MG63 (cell line): ENCODE measurements at regions not wholly inside any gene's neighbourhood (a gene's known extent, or its start where the extent isn't known, plus 50 kb on each side); places are given as distances from the start of the nearest gene placed in this dataset.
"Not testable (repeated sequence)": the region's sequence is repeated elsewhere in the genome, so short reads cannot be mapped to it uniquely, and the experiment has no call there.

Experiments used
- DNase-seq: peaks from one replicate; pipeline ENCODE4 v3.0.0-alpha.2; 2020
- H3K27me3 ChIP-seq: fragments of 250-450 bp; sonication (Bioruptor Pico); 2 replicates; pipeline ENCODE4 v1.5.1; 2020; ENCODE audit warnings: mild to moderate bottlenecking, moderate library complexity
- H3K36me3 ChIP-seq: fragments of 250-450 bp; sonication (Bioruptor Pico); 2 replicates; pipeline ENCODE4 v1.5.1; 2020; ENCODE audit warnings: mild to moderate bottlenecking, moderate library complexity
- H3K4me3 ChIP-seq: fragments of 250-450 bp; sonication (Bioruptor Pico); 2 replicates; pipeline ENCODE4 v1.5.1; 2020; ENCODE audit warnings: mild to moderate bottlenecking, moderate library complexity
- H3K9me3 ChIP-seq: fragments of 250-450 bp; sonication (Bioruptor Pico); 2 replicates; pipeline ENCODE4 v1.5.1; 2020; ENCODE audit warnings: mild to moderate bottlenecking, moderate library complexity

DNA sequence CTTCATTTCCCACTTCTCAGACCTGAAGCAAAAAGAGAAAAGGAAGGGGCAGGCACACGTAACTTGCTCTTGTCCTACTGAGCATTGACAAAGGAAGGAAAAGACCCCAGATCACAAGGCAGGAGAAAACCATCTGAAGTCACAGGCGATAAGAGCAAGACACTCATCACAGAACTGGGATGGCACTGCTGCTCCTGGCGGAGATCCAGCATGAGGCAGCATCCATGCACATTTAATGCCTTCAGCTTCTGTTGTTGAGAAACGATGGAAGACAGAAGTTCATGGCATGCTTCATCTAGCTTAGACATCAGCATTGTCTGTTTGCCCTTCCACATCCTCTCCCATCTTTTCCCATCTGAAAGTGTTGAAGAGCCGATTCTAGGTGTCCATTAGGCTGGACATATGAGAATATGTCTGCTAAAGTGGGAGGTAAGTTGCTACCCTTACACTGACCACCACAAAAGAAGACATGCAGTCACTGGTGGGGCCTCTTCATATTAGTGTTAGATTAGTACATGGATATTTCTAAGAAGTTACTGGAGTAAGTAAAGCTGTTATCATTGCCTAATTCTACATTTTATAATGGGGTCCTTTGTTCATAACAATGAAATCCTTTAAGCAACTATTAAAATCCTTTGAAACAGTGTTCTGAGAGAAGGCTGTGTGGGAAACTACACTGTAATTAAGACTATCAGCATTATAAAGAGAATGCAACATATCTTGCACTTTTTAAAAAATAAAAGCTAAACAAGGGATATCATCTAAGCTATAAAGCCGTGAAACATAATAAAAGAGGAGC lies 618.5 kb downstream of the C6orf118 start:
- no peaks in the 10 kb centered on the region for H3K36me3 ChIP-seq
- H3K27me3 ChIP-seq, result no peaks in the 10 kb centered on the region
- no peak for DNase-seq
- H3K4me3 ChIP-seq, result no peak overlapping the region
- H3K9me3 ChIP-seq, result no peaks in the 10 kb centered on the region

DNA sequence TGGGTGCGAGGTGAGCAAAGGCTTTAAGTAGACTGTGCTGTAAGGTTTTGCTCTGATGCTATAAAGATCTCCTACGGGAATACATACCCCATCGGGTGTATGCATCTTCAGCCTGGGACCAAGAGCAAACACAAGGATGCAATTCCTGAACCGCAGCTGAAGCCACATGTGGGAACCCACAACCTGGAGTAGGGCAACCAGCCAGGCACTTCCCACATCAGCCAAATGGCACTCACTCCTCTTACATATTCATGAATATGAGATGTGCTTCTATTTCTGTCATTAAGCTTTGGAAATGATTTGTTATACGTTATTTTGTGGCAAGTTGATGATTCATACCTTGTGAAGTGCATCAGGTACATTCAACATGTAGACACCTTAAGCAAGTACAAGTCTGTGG lies 619.2 kb downstream of the C6orf118 start:
- H3K27me3 ChIP-seq, result no peaks in the 10 kb centered on the region
- DNase-seq, result no peak
- H3K4me3 ChIP-seq, result no peak overlapping the region
- no peaks in the 10 kb centered on the region for H3K36me3 ChIP-seq
- H3K9me3 ChIP-seq, result no peaks in the 10 kb centered on the region

DNA sequence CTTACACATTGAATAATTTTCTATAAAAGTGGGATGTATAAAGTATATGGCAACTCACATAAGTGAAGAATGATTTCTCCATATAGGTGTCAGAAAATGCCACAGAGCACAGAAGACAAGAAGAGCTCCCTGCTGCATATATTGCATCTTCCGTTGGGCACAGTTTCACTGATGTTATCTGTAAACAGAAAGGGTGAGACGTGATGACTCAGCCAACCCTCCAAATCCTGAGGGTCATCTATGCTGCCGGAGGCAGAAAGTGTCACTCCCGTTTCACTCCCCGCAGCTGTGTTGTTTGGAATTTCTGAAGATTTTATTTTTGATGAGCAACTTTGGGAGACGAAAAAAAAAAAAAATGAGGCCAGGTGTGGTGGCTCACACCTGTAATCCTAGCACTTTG lies 644.1 kb downstream of the C6orf118 start:
- Histone ChIP-seq H3K27me3 (no peaks in the 10 kb centered on the region), H3K4me3 (no peak overlapping the region), H3K9me3 (no peaks in the 10 kb centered on the region), H3K36me3 (no peaks in the 10 kb centered on the region)
- no peak for DNase-seq

DNA sequence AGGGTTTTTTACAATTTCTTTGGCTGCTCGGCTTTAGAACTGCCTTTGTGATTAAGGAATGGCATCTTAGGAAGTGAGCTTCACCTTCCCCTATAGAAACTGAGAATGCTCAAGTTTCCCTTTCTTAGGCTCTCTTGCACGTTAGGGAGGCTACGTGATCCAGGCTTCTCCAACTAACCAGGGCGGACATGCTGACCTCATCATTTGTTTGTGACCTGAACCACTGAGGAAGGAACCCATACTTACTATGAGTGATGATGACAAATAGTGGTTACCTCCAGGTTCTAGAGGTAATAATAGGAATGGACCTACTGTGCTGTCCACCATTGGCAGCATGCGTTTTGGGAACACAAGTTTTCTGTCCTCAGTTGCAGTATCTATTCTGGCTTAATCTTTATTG lies 645.8 kb downstream of the C6orf118 start:
- Histone ChIP-seq H3K27me3 (no peaks in the 10 kb centered on the region), H3K4me3 (no peak overlapping the region), H3K36me3 (no peaks in the 10 kb centered on the region), H3K9me3 (no peaks in the 10 kb centered on the region)
- DNase-seq, result no peak

DNA sequence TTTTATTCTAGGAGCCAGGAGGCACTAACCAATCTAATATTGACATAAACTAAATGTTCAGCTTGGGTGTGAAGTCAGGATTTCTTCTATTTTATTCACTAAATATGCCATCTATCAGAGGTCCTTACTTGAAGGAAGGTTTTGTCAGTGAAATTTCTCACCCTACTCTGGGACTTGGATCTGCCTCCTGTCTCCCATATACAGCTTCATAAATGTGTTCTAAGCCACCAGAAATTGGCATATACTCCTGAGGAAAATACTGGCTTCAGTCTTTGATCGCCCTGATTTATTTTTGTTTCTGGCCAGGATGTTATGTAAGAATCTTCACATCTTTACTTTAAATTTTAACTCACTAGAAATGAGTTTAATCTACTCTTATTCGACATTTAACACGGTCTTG lies 647.7 kb downstream of the C6orf118 start:
- H3K4me3 ChIP-seq, result no peak overlapping the region
- no peaks in the 10 kb centered on the region for H3K9me3 ChIP-seq
- no peak for DNase-seq
- H3K27me3 ChIP-seq, result no peaks in the 10 kb centered on the region
- no peaks in the 10 kb centered on the region for H3K36me3 ChIP-seq

DNA sequence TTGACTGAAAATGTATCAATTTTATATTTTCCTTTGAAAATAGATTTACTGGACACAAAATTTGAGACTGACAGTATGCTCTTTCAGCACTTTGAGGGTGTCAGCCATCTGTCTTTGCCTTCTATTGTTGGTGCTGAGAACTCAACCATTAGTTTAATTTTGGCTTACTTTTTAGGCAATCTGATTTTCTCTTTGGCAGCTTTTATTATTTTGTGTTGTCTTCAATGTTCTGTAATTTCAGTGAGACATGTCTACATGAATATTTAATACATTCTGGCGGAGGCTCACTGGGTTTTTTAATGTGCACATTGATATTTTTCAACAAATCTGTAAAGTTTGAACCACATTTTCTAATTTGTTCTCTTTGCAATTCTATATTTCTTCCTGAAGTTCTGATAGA lies 648.6 kb downstream of the C6orf118 start:
- no peaks in the 10 kb centered on the region for H3K9me3 ChIP-seq
- no peak for DNase-seq
- H3K27me3 ChIP-seq, result no peaks in the 10 kb centered on the region
- H3K36me3 ChIP-seq, result no peaks in the 10 kb centered on the region
- no peak overlapping the region for H3K4me3 ChIP-seq

DNA sequence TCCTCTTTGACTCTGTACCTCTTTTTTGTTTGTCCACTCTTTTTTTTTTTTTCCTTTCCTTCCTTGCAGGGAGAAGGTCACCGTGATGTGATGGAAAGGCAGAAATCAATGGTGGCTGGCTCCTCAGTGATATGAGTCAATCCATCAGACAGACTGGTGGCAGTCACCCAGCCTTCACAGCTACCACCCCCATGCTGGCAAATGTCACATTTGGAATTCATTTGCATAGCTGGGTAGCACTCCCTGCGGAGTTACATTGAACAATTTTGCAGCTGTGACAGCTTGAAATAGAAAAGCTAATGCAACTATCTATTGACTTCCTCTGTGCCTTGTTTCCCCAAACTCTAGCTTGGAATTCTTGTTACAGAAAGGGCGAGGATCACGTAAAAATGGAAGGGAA lies 668.4 kb downstream of the C6orf118 start:
- no peak for DNase-seq
- Histone ChIP-seq H3K9me3 (no peaks in the 10 kb centered on the region), H3K36me3 (no peaks in the 10 kb centered on the region), H3K4me3 (no peak overlapping the region), H3K27me3 (no peaks in the 10 kb centered on the region)

DNA sequence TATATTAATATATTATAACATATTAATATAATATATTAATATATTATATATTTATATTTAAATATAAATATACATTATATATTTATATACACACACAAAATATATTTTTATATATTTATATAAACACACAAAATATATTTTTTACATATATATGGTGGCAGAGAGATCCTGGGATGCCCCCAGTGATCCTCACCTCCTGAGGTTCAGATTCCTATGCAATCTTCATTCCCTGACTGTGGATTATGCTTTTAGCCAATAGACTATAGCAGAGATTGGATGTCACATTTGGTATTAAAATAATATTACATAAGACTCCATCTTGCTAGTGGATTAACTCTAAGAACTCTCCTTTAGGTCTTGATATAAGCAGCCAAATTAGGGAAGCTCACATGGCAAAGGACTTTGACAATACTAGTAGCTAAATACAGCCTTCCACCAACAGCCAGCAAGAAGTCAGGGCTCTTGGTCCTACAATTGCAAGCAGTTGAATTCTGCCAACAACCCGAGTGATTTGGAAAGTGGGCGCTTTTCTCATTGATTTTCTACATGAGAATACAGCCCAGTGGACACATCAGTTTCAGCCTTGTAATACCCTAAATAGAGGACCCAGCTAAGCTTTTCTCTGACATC lies 681.0 kb downstream of the C6orf118 start:
- Histone ChIP-seq H3K4me3 (no peak overlapping the region), H3K9me3 (no peaks in the 10 kb centered on the region), H3K36me3 (no peaks in the 10 kb centered on the region), H3K27me3 (no peaks in the 10 kb centered on the region)
- no peak for DNase-seq

DNA sequence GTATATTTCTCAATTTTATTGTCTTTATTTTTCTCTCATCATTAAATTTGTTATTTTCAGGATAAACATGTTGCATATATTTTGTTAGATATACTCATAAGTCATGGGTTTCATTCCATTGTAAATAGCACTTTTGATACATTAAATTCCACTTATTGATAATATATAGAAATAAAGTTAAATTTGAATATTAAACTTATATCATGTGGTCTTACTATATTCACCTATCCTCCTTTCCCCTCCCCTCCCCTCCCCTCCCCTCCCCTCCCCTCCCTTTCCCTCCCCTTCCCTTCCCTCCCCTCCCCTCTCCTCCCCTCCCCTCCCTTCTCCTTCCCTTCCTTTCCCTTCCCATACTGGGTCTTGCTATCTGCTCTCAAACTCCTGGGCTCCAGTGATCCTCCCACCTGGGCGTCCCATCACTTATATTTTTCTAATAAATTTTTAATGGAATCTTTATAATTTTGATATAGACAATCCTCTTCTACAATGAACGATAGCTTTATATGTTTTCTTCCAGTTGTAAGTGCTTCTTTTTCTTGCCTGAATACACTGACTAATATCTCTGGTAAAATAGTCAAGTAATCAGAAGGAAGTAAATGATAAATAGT lies 692.4 kb downstream of the C6orf118 start:
- Histone ChIP-seq H3K4me3 (no peak overlapping the region), H3K9me3 (no peaks in the 10 kb centered on the region), H3K27me3 (no peaks in the 10 kb centered on the region), H3K36me3 (no peaks in the 10 kb centered on the region)
- no peak for DNase-seq

DNA sequence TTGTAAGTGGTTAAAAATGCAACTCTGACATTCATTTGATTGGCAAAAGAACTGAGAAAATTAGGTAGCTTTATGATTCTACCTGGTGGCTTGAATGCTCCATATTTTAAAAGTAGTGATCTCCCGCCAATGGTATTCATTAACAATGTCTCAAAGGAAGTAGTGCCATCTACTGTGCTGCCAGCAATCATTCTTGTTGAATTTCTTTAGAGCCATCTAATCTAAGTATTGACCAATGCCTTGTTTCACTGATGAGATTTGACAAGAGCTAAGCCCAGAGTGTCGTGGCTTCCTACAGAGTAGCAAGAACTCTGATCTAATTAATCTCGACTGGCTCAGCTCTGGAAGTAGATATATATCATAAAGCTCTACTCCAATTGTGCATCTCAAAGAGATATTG lies 696.7 kb downstream of the C6orf118 start:
- Histone ChIP-seq H3K36me3 (no peaks in the 10 kb centered on the region), H3K4me3 (no peak overlapping the region)
- no peak for DNase-seq

DNA sequence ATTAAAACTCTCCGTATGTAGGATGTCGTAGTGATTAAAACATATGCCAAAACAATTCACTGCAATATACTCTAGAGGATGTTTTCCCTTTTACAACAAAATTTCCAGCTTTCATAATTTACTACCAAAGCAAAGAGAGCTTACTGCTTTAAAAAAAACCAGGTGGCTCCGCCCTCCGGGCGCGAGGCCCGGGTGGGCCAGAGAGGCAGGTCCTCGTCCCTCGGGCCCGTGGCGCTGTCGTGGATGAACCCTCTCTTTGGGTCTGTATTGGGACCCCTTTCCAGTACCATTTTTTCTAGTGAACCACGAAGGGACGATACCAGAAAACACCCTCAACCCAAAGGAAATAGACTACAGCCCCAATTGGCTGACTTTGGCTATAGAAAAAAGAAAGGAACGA lies 698.5 kb downstream of the C6orf118 start:
- not testable (repeated sequence) for H3K9me3 ChIP-seq, H3K4me3 ChIP-seq, H3K36me3 ChIP-seq, H3K27me3 ChIP-seq, DNase-seq

More for the DNA sequence above, 696.7 kb downstream of the C6orf118 start:
- no peaks in the 10 kb centered on the region for H3K27me3 ChIP-seq
- no peaks in the 10 kb centered on the region for H3K9me3 ChIP-seq

DNA sequence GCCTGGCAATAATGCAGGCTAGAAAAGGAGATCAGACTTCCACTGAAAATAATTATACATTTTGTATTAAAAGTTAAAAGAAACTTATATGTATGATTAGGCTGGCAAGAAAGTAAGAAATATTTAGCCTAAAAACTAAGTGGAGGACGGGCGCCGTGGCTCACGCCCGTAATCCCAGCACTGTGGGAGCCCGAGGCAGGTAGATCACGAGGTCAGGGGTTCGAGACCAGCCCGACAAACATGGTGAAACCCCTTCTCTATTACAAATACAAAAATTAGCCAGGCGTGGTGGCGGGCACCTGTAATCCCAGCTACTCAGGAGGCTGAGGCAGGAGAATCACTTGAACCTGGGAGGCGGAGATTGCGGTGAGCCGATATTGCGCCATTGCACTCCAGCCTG lies 707.0 kb downstream of the C6orf118 start:
- H3K27me3 ChIP-seq, H3K9me3 ChIP-seq, H3K4me3 ChIP-seq, H3K36me3 ChIP-seq, DNase-seq: not testable (repeated sequence)

DNA sequence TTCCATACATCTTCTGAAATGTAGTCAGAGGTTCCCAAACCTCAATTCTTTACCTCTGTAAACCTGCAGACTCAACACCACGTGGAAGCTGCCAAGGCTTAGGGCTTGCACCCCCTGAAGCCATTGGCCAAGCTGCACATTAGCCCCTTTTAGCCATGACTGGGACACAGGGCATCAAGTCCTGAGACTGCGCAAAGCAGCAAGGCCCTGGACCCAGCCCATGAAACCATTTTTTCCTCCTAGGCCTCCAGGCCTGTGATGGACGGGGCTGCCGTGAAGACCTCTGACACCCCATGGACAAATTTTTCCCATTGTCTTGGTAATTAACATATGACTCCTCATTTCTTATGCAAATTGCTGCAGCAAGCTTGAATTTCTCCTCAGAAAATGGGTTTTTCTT lies 727.8 kb downstream of the C6orf118 start:
- H3K4me3 ChIP-seq, result no peak overlapping the region
- no peaks in the 10 kb centered on the region for H3K9me3 ChIP-seq

DNA sequence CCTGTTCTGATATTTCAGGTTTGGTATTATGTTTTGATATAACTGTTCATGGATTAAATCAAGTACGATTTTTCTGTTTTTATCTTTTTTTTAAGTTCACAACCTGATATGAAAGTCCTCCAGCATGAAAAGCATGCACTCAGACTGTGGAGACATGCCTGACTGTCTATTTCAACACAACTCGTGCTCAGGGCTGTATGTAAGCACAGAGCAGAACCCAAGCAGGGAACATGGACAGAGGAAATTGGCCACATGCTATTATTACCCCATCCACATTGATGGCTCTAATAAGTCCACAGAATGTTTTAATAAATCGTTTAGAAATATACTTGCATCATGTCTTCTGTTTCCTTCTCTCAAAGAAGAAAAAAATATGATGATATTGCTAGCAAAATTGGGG lies 730.4 kb downstream of the C6orf118 start:
- no peaks in the 10 kb centered on the region for H3K36me3 ChIP-seq
- no peak for DNase-seq
- no peaks in the 10 kb centered on the region for H3K9me3 ChIP-seq

More for the DNA sequence above, 727.8 kb downstream of the C6orf118 start:
- DNase-seq, result no peak
- Histone ChIP-seq H3K36me3 (no peaks in the 10 kb centered on the region), H3K27me3 (no peaks in the 10 kb centered on the region)

DNA sequence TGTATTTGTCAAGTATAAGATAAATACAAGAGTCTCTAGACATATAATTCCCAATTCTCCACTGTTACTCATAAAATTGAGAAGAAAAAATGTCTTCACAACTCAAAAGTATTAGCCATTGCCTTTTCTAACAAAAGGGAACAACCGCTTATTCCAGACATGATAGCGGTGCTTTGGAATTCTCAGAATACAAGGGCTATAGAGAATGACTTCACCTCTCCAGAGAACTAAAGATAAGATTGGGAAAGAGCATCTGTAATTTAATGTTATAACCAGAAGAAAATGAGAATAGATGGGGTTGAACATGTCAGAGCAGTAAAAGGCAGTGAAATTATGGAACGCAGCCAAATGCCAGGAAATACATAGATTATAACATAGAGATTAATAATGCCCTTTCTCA lies 730.8 kb downstream of the C6orf118 start:
- no peak for DNase-seq
- Histone ChIP-seq H3K27me3 (no peaks in the 10 kb centered on the region), H3K36me3 (no peaks in the 10 kb centered on the region), H3K9me3 (no peaks in the 10 kb centered on the region), H3K4me3 (no peak overlapping the region)

More for the DNA sequence above, 730.4 kb downstream of the C6orf118 start:
- no peak overlapping the region for H3K4me3 ChIP-seq
- no peaks in the 10 kb centered on the region for H3K27me3 ChIP-seq

DNA sequence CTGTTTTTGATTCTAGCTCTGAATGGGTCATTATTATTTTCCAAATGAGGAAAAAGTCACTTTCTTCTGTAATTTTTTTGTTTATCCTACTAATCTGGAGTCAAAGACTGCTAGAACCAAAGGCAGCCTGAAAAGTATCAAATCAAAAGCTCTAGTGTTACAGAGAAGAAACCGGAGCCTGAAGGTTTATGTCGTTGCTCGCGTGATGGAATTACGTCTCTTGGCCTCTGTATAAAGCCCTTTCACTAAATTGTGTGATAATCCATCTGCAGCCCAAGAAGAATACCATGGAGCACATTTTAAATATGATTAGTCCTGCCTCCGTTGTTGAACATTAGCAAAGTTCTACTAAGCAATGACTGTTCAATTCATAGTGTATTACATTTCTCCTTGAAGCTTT lies 738.6 kb downstream of the C6orf118 start:
- no peak overlapping the region for H3K4me3 ChIP-seq
- H3K36me3 ChIP-seq, result no peaks in the 10 kb centered on the region
- H3K27me3 ChIP-seq, result no peaks in the 10 kb centered on the region
- DNase-seq, result no peak
- no peaks in the 10 kb centered on the region for H3K9me3 ChIP-seq

DNA sequence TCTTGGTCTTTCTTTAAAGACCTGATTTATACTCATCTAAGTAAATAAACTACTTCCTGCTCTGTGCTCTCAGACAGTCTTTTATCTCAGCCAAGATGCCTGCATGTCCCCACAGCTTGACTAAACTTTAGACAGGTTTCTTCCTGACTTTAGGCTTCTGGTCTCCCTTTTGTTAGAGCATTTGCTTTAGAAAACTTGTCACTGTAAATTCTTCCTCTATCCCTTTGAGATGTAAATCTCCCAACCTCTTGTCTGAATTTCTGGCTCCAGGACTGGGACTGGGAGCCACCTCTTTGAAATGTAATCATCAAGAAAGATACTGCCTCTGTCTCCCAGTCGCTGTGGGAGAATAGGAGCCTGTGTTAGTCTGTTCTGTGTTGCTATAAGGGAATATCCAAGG lies 739.9 kb downstream of the C6orf118 start:
- DNase-seq, result no peak
- H3K27me3 ChIP-seq, result no peaks in the 10 kb centered on the region
- H3K4me3 ChIP-seq, result no peak overlapping the region
- no peaks in the 10 kb centered on the region for H3K36me3 ChIP-seq
- H3K9me3 ChIP-seq, result no peaks in the 10 kb centered on the region

DNA sequence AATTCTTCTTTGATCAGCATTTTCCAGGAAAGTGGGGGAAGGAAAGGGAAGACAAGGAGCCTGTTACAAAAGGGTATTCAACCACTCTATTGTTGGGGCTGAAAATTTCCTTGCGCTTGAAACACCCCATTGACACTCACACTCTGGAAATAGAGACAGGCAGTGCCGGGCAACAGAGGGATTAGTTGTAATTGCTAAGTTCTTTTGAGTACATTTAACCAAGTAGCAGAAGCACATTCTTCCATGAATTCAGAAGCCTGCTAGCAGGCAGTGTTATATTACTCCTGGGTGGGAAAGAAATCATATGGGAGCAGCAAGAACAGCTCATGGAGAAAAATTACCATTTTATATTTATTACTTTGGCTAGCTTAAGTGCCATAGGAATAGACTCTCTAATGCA lies 745.5 kb downstream of the C6orf118 start:
- no peak overlapping the region for H3K4me3 ChIP-seq
- H3K27me3 ChIP-seq, result no peaks in the 10 kb centered on the region
- DNase-seq, result no peak

More for the DNA sequence above, 745.5 kb downstream of the C6orf118 start:
- Histone ChIP-seq H3K36me3 (no peaks in the 10 kb centered on the region), H3K9me3 (no peaks in the 10 kb centered on the region)
